ENCODE measurements at regions not wholly inside any gene's neighbourhood (a gene's known extent, or its start where the extent isn't known, plus 50 kb on each side); places are given as distances from the start of the nearest gene placed in this dataset.

DNA sequence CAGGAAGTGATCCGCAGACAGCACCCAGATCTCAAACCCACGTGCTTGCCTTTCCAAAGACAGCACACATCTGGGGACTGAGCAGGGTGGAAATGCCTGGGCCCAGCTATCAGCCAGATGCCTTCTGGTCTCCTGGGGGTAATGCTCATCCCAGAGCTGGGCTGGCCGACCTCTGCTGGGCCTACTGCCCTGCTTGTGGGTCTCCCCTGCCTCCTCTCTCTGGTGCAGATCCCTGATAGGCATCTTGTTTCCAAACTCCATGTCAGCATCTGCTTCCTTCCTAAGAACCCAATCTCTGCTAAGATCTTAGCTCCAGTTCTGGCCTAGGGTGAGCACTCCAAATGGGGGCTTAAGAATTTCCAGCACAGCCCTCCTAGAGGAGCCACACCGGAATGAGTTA, 1043.0 kb downstream of the VRK1 start:
- TF ChIP-seq, protein P1, sequence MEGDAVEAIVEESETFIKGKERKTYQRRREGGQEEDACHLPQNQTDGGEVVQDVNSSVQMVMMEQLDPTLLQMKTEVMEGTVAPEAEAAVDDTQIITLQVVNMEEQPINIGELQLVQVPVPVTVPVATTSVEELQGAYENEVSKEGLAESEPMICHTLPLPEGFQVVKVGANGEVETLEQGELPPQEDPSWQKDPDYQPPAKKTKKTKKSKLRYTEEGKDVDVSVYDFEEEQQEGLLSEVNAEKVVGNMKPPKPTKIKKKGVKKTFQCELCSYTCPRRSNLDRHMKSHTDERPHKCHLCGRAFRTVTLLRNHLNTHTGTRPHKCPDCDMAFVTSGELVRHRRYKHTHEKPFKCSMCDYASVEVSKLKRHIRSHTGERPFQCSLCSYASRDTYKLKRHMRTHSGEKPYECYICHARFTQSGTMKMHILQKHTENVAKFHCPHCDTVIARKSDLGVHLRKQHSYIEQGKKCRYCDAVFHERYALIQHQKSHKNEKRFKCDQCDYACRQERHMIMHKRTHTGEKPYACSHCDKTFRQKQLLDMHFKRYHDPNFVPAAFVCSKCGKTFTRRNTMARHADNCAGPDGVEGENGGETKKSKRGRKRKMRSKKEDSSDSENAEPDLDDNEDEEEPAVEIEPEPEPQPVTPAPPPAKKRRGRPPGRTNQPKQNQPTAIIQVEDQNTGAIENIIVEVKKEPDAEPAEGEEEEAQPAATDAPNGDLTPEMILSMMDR (conservative IDR thresholded peaks at IDR 0.05 in 1 of 2, IDR thresholded peaks at IDR 0.05 in 1 of 2; ENCODE audit: extremely low read depth in 1 of 2, insufficient read depth in 1 of 2, low read depth in 1 of 2, low read length in 2 of 2), result no peak
- no peak for TF ChIP-seq EZH2 (IDR thresholded peaks at IDR 0.05; ENCODE audit: borderline replicate concordance, low read length)

Measured in mammary epithelial cell (primary cell).